Neural progenitor cell (in vitro differentiated cells): ENCODE measurements at regions not wholly inside any gene's neighbourhood (a gene's known extent, or its start where the extent isn't known, plus 50 kb on each side); places are given as distances from the start of the nearest gene placed in this dataset.

ENCODE experiments used
- EZH2phosphoT487 ChIP-seq: fragments of 200-600 bp; sonication (generic); IDR thresholded peaks from 2 replicates; pipeline ENCODE4 v1.6.1; 2017; ENCODE audit warnings: antibody characterized with exemption
- TF ChIP-seq, protein P1 (sequence below): fragments of 200-600 bp; sonication (generic); IDR thresholded peaks from 2 replicates; pipeline ENCODE4 v1.5.1; 2017; ENCODE audit warnings: antibody characterized with exemption, mild to moderate bottlenecking

DNA sequence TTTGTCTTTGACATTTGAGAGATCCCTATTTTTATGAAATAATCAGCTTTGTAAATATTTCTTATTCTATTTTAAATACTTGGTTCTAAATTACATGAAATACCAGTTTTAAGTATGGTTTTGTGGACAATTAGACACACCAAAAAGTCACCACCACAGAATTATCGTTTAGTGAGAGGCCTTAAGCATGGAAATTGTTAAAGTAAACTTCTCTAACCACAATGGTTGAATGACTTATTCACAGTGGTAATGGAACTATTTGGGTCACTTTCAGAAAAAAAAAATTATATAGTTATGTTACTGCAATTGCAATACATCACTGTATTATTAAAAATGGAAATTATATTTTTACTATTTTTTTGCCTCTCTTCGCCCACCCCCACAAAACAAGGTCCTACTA lies 1252.5 kb downstream of the EFNA5 start:
- TF ChIP-seq, protein P1, sequence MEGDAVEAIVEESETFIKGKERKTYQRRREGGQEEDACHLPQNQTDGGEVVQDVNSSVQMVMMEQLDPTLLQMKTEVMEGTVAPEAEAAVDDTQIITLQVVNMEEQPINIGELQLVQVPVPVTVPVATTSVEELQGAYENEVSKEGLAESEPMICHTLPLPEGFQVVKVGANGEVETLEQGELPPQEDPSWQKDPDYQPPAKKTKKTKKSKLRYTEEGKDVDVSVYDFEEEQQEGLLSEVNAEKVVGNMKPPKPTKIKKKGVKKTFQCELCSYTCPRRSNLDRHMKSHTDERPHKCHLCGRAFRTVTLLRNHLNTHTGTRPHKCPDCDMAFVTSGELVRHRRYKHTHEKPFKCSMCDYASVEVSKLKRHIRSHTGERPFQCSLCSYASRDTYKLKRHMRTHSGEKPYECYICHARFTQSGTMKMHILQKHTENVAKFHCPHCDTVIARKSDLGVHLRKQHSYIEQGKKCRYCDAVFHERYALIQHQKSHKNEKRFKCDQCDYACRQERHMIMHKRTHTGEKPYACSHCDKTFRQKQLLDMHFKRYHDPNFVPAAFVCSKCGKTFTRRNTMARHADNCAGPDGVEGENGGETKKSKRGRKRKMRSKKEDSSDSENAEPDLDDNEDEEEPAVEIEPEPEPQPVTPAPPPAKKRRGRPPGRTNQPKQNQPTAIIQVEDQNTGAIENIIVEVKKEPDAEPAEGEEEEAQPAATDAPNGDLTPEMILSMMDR = no peak
- no peak for TF ChIP-seq EZH2phosphoT487
